Brain microvascular endothelial cell (primary cell): ENCODE measurements at regions not wholly inside any gene's neighbourhood (a gene's known extent, or its start where the extent isn't known, plus 50 kb on each side); places are given as distances from the start of the nearest gene placed in this dataset.

ENCODE experiments used
- DNase-seq: peaks from one replicate; pipeline ENCODE4 v3.0.0-alpha.2; 2020
- H3K27ac ChIP-seq: fragments of 250-450 bp; sonication (Bioruptor Pico); 2 replicates; pipeline ENCODE4 v1.5.1; 2020; ENCODE audit warnings: mild to moderate bottlenecking, moderate library complexity
- H3K27me3 ChIP-seq: fragments of 250-450 bp; sonication (Bioruptor Pico); replicated peaks from 2 replicates; pipeline ENCODE4 v1.5.1; 2020; ENCODE audit warnings: mild to moderate bottlenecking
- H3K36me3 ChIP-seq: fragments of 250-450 bp; sonication (Bioruptor Pico); replicated peaks from 2 replicates; pipeline ENCODE4 v1.5.1; 2020; ENCODE audit warnings: mild to moderate bottlenecking
- H3K4me3 ChIP-seq: 2 replicates; pipeline ENCODE4 v1.5.1; 2011; ENCODE audit warnings: low read depth, mild to moderate bottlenecking, control low read depth, low read length, moderate library complexity
- in situ Hi-C: cut with HindIII; loops from 2 replicates; pipeline ENCODE4 v1.10.0; 2017; ENCODE audit warnings: low sequenced_read_pairs, low pct_ligation_motif_present
- TF ChIP-seq, protein P1 (sequence below): IDR thresholded peaks from 2 replicates; pipeline ENCODE4 v1.5.1; 2011; ENCODE audit warnings: low read depth, mild to moderate bottlenecking, moderate library complexity, low read length, control low read depth, inconsistent platforms; ENCODE audit errors: missing control alignments

DNA sequence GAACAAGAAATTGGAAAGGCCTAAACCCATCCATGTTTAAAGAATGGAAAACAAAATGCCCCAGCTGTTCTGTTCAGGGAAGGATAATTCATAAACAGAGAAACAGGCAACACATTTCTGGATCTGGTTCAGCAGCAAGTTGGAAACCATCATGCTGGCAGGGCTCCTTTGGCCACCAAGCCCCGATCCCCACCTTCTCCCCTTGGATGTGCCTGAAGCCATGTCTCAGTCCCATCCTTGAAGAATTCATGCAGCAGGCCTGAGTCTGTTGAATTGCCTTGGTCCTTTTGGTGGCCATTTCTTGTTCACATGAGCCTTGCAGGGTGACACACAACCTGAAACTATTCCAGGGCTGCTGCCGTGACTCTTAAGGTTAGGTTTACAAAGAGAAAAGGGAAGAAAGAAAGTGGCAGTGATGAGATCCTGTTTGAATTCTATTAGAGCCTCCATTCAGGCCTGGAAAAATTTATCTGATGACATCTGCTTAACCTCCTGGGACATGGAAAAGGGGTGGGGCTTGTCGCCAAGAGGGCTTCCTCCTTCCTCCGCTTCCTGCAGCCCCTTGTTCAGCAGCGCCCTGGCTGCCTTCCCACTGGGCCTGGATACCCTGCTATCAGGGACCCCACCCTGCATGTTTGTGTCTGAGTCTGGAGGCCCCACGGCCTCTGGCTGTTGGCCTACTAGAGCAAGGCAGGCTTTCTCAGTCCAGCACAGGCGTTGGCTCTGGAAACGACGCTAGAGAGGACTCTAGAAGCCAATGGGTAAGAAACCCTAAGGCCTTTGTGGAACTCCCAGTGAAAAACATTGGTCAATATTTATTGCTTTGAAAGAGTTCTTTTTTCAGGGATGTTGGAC lies 341.9 kb downstream of the C12orf75 start:
- no peak for DNase-seq
- in situ Hi-C loops: no loop called here
- no peak overlapping the region for H3K27ac ChIP-seq
- no peak overlapping the region for H3K4me3 ChIP-seq
- no peaks in the 10 kb centered on the region for H3K27me3 ChIP-seq
- TF ChIP-seq, protein P1, sequence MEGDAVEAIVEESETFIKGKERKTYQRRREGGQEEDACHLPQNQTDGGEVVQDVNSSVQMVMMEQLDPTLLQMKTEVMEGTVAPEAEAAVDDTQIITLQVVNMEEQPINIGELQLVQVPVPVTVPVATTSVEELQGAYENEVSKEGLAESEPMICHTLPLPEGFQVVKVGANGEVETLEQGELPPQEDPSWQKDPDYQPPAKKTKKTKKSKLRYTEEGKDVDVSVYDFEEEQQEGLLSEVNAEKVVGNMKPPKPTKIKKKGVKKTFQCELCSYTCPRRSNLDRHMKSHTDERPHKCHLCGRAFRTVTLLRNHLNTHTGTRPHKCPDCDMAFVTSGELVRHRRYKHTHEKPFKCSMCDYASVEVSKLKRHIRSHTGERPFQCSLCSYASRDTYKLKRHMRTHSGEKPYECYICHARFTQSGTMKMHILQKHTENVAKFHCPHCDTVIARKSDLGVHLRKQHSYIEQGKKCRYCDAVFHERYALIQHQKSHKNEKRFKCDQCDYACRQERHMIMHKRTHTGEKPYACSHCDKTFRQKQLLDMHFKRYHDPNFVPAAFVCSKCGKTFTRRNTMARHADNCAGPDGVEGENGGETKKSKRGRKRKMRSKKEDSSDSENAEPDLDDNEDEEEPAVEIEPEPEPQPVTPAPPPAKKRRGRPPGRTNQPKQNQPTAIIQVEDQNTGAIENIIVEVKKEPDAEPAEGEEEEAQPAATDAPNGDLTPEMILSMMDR: no peak
- no peaks in the 10 kb centered on the region for H3K36me3 ChIP-seq

DNA sequence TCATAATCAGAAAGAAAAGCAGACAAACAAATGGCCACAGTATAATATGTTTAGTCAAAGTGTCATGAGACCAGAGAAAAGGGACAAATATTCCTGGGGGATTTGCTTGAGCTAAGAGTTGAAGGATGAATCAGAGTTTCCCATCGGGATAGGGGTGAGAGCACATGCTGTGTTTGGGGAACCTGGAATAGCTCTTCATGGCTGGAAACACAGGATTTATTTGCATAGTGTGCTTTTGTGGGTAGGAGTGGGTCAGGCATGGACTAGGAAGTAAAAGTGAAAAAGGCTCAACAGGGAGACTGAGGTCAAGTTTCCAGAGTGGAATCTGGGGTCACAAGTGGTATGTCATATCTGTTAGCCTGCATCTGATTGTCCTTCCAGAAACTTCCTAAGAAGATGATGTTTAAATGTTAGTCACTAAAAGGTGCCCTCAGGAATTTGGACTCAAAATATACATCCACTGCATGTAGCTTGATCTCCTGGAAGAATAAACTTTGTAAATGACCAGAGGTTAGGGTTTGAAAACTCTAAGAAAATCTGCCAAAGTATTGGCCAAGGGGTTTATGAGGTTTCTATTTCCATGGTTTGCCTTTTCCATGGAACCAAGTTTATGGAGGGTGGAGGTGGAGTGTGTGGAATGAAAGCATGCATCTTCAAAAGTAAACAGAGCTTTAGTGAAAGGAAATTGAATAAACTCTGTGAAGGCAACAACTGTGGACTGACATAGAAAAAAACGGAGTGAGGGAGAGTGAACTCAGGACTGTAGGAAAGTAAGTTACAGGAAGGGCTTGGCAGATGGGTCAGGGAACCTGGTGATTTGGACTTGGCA lies 344.6 kb downstream of the C12orf75 start:
- TF ChIP-seq, protein P1: no peak
- no peak for DNase-seq
- in situ Hi-C loops: no loop called here

DNA sequence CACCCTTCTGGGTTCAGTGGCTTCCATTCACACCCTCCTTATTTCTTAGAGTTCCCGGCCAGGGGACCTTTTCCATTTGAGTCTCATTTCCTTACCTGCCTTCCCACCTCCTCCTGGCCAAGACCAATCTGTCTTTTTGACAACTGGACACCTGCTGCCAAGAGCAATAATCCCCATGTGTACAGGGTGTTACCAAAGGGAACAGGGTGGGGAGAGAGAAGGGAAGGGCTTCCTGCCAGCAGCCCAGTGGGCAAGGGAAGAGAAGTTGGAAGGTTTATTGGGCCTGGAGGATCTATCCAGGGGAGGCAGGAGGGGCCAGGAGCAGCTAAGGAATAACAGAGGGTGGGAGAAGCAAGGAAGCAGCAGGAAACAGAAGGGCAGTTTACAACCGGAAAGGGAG lies 346.2 kb downstream of the C12orf75 start:
- H3K4me3 ChIP-seq: no peak overlapping the region
- in situ Hi-C loops: no loop called here
- no peak for DNase-seq
- no peak overlapping the region for H3K27ac ChIP-seq
- H3K36me3 ChIP-seq: no peaks in the 10 kb centered on the region
- no peaks in the 10 kb centered on the region for H3K27me3 ChIP-seq
- TF ChIP-seq, protein P1: no peak

More for the DNA sequence above, 344.6 kb downstream of the C12orf75 start:
- no peak overlapping the region for H3K4me3 ChIP-seq
- no peaks in the 10 kb centered on the region for H3K36me3 ChIP-seq
- no peak overlapping the region for H3K27ac ChIP-seq
- H3K27me3 ChIP-seq: no peaks in the 10 kb centered on the region

DNA sequence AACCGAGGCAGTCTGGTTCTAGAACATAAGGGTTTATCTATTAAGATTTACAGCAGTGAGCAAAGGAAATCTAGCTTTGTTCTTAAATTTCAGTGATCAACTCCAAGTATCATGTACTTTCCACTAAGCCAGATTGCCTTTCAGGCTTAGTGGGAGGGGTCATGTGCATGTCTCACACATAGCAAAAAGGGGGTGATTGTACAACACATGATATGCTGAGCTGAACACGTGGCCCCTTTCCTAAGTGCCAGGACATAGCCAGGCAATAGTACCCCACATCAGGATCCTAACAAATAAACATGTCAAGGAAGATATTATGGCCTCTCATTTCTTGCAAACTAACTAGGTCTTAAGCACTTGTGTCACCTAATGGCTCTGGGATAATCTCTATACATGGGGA lies 347.2 kb downstream of the C12orf75 start:
- DNase-seq: no peak
- Histone ChIP-seq H3K4me3 (no peak overlapping the region), H3K27me3 (no peaks in the 10 kb centered on the region), H3K27ac (no peak overlapping the region), H3K36me3 (no peaks in the 10 kb centered on the region)
- TF ChIP-seq, protein P1: no peak
- in situ Hi-C loops: no loop called here

DNA sequence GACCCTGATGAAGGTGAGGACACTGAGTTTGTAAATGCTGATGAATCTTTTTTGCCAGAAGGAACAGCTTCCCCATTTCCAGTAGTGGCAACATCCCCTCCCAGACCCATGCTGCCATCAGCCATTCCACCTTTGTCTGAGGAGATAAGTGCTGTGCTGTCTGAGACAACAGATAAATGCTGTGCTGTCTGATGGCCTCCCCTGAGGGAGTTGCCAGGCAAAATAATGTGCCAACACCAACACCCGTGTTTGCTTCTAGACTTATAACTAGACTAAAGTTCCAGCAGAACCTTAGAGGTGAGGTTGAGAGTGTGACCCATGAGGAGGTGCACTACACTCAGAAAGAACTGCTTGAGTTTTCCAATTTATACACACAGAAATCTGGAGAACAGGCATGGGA lies 349.5 kb downstream of the C12orf75 start:
- TF ChIP-seq, protein P1: no peak
- Histone ChIP-seq H3K4me3 (no peak overlapping the region), H3K27ac (no peak overlapping the region), H3K36me3 (no peaks in the 10 kb centered on the region), H3K27me3 (no peaks in the 10 kb centered on the region)
- no peak for DNase-seq
- in situ Hi-C loops: no loop called here
